NCI-H146 treated with DMSO at 0.1 percent for 48 hours (cell line): ENCODE measurements at regions not wholly inside any gene's neighbourhood (a gene's known extent, or its start where the extent isn't known, plus 50 kb on each side); places are given as distances from the start of the nearest gene placed in this dataset.

Source experiments
- DNase-seq: peaks from one replicate; lab custom pipeline; 2025; ENCODE audit not compliant: unreplicated experiment; lab: John Stamatoyannopoulos, UW

DNA sequence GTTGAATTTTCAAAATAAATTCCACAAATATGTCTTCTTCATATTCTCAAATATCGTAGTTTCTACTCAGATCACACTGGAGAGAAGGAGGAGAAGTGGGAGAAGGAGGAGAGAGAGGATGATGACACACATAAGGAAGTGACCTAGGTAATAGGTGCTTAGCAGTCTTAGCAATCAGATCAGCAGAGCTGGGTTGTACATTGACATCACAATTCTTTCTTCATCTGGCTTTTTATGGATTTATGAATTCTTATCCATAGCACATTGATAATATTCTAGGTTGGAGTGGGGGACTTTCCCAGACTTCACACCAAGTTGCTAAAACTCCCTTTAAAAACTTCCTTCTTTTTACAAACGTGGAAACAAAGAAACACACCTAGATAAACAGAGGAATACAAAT lies 86.9 kb downstream of the FGF9 start:
- DNase-seq = no peak

DNA sequence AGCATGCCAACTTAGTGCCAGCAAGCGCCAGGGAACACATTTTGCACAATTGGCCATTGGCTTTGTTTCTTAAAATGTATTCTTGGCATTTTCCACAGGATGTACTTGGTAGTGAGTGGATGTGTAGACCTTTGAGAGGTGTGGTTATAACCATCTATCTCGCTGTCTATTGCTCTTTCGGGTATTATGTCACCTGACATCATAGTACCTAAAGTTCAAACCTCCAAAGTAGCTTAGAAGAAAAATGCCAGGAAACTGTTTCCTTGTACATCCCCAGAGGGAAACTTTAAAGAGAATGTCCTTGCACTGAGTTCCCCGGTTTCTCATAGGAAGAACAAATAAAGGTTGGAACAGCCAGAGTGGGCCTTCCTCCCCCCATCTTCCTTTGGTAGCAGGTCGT lies 87.6 kb downstream of the FGF9 start:
- no peak for DNase-seq

DNA sequence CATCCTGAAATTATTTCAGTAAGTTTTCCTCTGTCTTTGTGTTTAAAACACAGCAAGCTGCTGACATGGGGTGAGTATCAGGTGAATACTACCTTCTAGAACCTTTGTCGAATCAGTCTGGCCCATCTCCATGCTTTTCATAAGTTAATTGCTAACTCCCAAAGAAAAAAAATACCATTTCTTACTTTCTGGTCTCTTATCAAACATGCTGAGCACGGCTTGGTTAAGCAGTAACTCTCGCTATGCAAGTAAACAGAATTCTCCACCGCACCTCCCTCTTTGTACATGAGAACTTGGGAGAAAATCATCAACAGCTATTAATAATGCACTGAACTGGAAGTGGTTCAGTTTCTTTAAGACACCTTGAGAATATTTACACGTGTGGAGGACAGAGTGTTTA lies 88.6 kb downstream of the FGF9 start:
- DNase-seq = no peak

DNA sequence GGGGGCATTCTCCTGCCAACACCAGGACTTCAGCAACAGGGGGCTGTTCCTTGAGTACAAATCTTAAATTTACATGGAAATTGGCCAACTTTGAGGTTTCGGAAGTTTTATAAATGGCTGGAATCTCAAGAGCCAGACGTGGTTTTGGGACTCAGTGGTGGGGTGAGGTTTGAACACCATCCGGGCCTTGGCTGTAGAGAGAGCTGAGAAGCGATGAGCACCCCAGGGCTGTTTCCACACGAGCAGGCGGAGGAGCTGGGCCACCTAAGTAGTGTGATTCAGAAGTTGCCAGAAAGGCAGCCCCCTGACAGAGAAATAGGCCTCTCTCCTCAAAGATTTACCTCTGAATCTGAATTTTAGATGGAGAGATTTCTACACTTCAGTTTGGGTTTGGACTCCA lies 89.0 kb downstream of the FGF9 start:
- no peak for DNase-seq

DNA sequence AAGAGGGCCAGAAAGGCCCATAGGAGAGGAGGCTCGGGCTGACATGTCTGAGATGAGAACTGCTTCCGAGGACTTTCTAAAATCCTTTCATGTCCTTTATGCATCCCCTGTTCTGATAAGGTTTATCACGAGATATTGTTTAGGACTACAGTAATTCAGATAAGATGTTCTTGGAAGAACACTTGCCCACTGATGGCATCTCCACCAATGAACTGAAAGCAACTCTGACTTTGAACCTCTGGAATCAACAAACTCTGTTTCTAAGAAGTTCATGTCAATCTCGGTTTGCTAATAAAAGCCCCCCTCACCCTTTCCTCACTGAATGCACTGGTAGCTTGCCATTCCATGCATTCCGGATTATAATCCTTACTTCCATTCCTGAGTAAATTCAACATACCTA lies 90.9 kb downstream of the FGF9 start:
- DNase-seq = no peak

DNA sequence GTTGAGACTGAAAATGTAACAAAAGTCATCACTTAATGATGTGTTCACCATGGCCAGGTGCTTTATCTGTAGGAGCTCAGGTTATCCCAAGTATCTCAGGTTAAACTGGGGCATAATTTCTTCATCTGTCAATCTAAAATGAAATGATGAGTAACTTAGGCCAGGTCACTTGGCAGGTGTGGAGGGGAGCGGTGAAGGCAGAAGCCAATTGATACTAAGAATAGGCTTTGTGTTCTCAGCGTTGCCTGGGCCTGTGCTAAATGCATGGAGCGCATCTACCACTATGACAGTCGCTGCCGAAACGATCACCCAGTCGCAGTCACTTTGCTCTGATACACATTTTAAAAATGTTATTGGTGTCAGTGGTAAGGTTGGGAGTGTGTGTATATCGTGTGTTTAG lies 91.6 kb downstream of the FGF9 start:
- DNase-seq = no peak

DNA sequence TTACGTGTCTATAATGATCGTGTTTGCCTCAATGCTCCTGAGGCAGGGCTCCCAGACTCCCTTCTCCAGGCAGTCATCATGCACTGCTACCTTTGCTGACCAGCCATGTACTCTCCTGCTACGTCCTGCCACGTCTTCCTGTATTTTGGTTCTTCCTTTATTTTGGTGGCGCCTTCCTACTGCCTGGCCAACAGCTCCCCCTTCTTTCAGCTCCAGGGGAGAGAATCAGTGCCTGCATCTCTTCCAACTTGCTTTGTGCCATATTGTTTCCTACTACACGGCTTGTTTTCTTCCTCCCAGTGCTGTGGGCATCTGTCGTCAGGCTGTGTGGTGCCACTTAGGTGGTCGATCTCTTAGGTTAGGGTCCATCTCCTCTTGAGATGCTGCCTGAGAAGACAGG lies 96.2 kb downstream of the FGF9 start:
- DNase-seq = no peak

DNA sequence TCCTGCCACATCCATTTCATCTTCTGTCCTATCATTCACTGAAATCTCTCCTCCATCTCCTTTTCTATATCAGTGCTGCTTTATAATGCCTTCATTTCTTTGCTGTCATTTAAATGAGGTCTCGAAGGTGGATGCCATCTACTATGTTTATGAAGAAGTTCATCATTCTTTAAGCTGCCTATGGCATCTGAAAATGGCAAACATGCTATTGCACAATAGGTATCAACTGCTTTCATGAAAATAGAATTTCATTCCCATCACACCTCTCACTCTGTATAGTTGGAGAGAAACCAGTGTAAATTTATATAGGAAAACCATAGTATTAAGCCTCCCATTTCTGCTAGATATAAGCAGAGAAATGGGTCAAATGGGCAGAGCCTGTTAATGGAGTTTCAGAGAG lies 100.2 kb downstream of the FGF9 start:
- DNase-seq = no peak

DNA sequence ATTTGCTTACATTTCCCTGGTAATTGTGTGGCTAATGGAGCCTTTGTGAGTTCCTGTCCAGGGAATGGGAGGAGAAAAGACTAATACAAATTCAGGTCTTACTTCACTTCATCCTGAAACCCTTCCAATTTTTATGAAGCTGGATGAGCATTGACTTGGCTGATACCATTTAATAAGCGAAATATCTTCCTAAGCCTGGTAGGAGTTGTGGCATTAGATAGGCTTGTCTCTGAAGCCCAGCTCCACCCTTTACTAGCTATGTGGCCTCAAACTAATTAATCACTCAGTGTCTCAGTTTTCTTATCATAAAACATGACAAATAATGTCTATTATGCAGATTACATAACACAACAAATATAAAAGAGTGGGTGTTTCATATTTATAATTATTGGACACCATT lies 106.3 kb downstream of the FGF9 start:
- DNase-seq = no peak

DNA sequence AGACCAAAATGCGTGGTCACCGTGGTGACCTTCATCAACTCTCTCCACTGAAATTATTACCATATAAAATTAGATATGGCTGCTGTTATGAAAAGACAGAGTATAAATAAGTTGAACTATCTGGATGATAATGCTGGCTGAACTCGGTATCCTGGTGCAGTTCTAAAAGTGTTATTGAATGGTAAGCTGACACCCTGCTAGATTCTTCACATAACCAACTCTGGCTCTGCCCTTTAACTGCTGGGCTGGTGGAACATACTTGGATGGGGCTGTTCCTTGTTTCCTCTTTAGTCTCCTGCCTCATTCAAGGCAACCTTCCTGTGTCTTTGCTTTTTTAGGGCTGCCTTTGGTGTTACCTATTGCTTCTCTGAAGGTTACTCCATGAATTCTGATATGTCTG lies 106.9 kb downstream of the FGF9 start:
- DNase-seq = no peak

DNA sequence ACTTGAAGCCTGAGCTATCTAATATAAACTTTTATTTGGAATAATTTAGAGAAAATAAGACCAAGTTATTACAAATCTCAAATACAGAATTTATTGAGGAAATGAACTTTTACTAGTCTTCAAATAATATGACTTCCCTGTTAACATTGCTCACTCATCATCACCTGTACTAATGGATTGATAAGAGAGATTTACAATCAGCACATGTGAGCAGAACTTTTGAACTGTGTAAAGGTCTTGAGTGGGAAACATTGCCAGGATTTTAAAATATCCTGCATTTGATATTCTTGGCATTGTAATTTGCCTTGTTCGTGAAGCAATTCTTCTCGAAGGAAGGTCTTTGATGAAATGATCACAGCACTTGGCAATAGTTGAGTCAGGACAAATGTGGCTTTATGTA lies 111.9 kb downstream of the FGF9 start:
- DNase-seq = no peak

DNA sequence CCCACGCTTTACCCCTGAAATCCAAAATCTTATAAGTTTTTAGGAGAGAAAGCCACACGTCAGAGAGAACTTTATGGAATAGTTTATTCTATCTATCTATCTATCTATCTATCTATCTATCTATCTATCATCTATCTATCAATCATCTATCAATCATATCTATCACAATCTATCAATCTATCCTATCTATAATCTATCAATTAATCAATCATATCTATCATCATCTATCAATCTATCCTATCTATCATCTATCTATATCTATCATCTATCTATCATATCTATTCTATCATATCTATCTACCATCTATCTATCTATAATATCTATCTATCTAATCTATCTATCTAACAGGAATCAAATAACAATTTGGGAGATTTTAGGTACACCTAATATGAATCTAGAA lies 115.1 kb downstream of the FGF9 start:
- DNase-seq = no peak

DNA sequence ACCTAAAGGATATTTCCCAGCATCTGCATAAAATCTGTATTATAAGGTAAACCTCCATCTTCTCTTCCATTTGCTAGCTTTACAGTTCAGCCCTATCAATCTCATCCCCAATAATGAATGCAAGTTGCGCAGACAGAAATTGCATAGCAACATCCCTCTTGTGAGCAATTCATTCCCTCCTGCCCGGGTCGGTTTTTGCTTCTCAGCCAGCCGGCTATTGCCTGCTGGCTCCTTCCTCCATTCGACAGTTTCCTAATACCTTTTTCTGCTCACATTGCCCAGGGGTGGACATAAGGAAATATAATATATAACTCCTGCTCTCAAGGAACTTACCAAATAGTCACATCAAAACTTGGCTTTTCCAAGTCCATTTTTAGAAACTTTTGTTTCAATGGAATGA lies 125.2 kb downstream of the FGF9 start:
- no peak for DNase-seq

DNA sequence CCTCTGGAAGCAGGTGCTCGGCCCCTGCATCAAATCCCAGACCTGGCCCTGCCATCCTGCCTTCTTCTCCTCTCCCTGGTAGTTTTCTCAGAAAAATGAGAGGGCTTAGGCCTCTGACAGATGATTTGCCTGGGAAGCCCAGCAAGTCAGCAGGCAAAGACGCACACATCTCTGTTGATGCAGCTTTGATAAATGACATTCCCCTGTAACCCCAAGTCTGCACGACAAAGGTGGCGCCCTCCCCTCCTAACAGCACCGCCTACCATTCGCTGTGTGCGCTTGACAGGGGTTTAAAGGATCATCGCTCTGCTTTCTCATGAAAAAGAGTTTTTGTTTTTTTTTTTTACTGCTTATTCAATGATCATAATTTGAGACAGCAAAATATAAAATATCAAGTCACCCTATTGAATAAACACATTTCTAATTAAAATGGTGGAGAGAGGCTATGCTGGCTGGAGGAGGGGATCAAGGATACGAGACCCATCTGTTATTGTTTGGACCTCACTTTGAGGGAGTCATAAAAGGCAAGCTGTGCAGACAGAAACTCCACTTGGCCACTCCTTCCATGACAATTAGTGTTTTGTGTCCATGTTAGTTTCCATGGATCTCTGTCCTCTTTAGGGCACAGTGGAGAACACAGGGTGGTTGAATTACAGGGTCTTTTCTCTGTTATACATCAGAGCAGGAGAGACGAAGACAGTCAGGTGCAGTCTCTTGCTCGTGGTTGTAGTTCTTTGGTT lies 126.1 kb downstream of the FGF9 start:
- DNase-seq = no peak

DNA sequence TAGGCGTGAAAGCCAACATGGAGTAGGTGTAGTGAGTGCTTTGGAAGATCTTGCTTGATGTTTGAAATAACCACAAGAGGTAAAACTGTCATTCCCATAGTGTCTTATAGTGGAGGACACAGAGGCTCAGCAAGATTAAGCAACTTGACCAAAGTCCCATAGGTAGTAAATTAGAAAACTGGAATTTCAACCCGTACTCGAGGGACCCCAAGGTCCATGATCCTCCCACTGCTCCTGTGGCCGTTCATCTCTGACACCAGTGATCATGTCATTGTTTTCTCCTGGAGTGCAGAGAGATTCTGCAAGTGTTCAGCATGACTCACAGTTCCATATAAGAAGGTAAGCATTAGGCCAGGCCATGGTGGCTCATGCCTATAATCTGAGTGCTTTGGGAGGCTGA lies 126.9 kb downstream of the FGF9 start:
- DNase-seq = no peak

DNA sequence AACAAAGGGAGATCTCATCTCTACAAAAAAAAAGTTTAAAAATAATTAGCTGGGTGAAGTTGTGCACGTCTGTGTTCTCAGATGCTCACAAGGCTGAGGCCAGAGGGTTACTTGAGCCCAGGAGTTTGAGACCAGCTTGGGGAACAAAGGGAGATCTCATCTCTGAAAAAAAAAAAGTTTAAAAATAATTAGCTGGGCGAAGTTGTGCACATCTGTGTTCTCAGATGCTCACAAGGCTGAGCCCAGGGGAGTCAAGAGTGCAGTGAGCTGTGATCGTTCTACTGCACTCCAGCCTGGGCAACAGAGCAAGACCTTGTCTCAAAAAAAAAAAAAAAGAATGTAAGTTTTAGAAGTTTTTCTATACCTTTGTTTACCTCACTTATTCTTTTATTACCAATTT lies 127.3 kb downstream of the FGF9 start:
- DNase-seq = no peak

DNA sequence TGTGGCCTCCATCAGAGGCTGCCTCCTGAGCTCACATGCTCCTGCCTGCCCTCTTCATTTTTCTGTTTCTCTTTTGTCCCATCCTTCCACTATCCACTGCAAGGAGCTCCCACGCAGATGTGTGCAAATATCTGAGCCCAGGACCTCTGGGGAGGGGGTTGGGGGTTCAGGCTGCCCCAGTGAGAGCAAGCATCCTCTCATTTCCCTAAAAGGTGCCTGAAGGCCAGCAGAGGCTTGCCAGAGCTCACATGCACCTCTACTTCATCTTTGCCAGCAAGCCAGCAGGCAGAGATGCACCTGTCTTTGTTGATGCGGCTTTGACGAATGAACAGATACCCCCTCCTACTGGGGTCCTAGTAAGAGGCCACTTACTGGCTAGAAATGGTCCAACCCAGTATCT lies 128.8 kb downstream of the FGF9 start:
- no peak for DNase-seq

DNA sequence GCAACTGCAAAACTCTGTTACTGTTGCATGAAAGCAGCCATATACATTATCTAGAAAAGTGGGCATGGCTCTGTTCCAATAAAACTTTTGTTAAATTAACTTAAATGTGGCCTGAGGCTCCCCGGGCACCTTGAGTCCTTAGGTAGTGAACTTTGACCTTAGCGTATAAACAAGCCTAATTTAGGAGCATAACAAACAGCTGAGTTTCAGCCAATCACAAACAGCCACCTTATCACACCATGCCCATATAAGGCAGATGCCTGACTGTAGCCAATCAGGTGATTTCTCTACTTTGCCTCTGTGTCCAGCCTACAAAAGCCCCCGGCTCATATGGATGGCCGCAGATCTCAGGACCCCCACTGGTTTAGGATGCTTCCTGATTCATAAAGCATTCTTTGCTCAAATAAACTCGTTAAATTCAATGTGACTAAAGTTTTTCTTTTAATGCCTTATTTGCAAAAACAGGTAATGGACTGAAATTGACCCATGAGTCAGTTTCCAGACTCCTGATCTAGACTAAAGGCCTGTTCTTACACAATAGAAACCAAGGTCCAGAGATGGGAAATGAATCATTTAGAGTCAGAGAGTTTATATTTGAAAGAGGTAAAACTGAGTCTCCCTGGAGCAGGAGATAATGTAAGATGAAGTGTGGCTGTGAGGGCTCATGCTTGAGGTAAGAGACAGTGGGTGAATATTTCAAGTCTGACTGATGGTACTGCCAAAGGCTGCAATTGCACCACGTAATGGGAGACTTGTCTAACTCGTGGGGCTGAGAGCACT lies 130.2 kb downstream of the FGF9 start:
- no peak for DNase-seq

DNA sequence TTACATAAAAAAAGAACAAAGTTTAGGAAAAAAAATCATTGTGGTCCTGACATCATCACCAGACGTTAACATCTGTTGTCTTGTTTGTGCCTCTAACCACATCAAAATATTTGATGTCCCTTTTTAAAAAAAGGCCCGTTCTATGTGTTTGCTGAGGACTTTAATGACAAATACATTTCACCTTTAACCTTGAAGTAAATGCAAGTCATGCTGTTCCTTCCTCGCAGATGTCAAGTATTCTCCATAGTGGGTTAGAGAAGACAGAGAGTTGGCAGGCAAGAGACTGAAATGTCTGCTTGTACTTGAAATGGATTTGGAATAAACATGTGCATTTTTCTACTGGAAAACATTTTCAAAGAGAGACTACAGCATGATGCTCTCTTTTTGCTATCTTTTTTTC lies 134.9 kb downstream of the FGF9 start:
- DNase-seq = no peak

DNA sequence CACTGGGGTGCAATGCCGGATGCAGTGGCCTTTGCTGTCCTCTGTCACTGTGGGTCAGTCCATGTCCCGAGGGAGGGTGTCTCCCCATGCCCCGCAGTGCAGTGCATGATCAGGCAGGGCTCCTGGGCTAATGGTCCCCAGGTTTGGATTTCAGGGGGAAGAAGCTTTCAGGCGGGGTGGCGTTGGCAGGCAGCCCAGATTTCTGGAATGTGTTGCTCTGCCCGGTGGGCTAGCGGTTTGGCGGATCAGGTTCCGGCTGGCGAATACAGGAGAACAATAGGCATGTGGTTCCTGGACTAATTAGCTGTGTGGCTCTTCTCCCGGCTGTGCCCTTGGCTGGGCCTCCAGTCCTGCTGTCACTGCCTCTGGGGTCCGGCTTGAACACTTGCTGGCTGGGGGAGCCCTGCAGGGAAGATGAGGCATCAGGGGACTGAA lies 141.3 kb downstream of the FGF9 start:
- no peak for DNase-seq

DNA sequence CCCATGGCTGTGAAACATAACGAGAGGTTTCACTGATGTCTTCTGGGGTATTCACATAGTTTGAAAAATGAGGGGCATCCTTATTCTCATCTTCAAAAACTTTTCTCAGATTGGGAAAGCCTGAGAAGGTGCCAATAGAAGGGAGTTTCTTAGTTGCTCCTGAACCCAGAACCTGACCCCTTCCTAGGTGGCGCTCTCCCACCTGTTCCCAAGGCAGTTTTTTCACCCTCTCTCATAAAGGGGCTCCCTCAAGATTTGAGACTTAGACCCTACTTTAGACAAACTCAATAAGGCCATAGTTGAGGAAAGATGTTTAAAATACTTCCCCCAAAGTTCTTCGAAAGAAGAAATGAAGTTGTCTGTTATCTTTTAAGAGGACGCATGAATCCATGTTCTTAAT lies 142.2 kb downstream of the FGF9 start:
- no peak for DNase-seq

DNA sequence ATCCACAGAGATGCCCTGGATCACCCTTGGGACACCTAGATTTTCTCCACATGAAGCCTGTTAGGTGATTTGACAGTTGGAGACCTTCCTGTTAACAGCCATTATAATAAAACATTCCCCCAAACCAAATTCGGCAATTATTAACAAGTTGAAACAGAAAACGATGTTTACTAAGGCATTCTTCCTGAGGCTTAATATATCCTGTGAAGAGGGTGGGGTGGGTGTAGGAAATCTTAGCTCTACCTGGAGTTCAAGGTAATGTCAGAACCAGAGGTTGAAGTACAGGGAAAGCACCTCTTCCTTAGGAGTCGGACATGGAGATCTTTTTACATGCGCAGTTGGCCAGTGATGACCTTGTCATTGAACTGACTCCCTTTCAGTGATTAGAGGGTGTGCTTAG lies 143.0 kb downstream of the FGF9 start:
- no peak for DNase-seq

DNA sequence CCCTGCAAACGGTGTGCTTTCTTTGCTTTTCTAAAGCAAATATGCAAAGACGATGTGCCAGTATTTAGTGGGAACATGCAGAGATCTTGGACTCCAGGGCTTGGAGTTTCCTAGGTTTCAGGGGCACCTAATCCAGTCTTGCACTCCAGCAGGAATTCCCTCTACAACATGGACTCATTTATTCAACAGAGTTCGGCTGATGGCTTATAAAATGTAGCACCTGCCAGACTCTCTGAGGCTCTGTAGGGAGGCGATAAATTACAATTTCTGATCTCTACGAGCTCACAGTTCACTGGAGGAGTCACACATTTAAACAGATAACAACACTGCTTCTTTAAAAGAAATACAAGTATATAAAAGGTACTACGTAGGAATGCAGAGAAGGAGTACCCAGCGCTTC lies 143.7 kb downstream of the FGF9 start:
- no peak for DNase-seq
